ENCODE measurements at regions not wholly inside any gene's neighbourhood (a gene's known extent, or its start where the extent isn't known, plus 50 kb on each side); places are given as distances from the start of the nearest gene placed in this dataset.

DNA sequence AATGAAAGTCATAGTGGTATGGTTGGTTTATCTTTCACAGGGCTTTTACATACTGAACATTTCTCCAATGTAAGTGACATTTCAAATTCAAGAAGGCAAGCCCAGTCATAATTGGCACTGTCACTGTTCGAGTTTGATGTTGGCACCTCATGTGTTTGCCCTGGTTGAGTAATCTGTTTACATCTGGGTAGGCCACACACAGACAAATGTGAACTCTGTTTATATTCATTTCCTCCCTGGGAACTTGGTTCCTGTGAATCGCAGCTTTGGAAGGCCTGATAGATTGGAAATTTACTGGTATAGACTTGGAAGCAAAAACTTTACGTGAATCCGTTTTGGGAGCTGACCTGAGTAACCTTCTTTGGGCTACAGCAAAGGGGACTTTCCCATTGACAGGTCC, 395.2 kb upstream of the AZI2 start:
- no peak for DNase-seq

DNA sequence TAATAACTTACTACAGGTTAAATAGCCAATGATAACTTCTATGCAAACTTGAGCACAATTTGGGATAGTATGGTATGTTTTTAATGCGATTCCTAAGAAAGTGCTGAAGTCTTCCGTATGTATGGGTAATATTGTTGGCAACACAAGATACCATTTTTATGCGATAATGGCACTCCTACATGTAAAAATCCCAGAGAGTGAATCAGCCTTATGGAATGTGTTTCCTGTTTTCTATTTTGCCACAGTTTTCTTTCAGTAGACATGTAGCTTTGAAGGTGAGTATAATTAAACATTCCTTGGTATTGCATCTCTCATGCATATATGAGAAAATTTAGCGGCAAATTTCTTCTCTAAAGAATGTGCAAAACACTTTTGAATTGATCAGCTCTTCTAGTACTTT, 396.8 kb upstream of the AZI2 start:
- DNase-seq, result no peak

DNA sequence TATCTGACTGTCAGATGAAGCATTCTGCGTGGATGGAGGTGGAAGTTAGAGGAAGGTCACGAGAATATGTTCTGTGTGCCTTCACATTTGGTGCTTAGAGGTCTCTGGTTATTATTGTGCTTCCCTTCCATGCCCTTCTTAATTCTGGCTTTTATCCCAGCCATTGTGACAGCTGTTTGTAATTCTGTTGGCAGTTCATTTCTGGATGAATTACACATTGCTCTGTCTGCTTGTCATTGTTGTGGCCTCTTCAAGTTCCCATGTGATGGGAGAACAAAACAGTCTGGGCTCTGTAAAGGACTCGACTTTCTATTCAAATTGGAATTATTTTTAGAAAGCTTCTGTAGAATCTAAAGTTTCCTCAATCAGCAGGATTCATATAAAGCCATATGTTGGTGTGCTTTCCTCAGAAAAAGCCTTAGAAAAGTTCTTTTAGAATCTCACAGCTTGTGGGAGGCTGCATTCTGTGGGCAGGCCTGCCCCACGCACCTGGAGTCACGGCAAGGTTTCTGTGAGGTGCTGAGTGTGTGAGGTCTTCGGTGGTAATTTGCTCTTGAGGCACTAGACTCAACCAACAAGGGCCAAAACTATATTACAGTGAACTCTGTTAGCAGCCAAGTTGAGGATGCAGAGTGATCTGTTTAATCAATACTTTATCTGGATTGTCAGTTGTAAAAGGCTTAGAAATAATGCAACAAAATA, 397.4 kb upstream of the AZI2 start:
- DNase-seq, result no peak

DNA sequence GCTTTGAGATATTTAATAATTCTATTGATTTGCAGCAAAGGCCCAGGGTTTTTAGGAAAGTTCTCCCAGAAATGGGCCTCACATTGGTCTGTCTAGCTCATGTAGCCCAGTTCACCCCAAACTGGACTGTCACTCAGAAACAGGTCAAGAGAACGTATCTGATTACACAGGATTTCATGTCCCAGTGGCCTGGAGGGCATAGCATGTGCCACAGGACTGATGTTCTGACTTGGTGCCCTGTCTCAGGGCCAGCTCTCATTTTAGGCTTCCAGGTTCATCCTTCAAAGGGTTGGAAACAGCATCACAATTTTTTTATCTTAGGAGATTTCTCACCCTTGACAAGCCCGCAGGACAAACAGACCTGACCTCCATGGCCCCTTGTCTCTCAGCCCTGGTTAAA, 398.4 kb upstream of the AZI2 start:
- no peak for DNase-seq

DNA sequence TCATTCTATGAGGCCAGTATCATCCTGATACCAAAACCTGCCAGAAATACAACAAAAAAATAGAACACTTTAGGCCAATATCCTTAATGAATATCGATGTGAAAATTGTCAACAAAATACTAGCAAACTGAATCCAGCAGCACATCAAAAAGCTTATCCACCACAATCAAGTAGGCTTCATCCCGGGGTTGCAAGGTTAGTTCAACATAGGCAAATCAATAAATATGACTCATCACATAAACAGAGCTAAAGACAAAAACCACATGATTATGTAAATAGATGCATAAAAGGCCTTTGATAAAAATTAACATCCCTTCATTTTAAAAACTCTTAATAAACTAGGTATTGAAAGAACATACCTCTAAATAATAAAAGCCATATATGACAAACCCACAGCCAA, 403.2 kb upstream of the AZI2 start:
- DNase-seq, result no peak

DNA sequence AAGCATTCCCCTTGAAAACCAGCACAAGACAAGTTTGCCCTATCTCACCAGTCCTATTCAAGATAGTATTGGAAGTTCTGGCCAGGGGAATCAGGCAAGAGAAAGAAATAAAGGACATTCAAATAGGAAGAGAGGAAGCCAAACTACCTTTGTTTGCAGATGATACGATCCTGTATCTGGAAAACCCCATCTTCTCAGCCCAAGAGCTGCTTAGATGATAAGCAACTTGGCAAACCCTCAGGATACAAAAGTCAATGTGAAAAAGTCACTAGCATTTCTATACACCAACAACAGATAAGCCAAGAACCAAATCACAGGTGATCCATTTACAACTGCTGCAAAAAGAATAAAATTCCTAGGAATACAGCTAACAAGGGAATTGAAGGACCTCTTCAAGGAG, 403.7 kb upstream of the AZI2 start:
- no peak for DNase-seq

DNA sequence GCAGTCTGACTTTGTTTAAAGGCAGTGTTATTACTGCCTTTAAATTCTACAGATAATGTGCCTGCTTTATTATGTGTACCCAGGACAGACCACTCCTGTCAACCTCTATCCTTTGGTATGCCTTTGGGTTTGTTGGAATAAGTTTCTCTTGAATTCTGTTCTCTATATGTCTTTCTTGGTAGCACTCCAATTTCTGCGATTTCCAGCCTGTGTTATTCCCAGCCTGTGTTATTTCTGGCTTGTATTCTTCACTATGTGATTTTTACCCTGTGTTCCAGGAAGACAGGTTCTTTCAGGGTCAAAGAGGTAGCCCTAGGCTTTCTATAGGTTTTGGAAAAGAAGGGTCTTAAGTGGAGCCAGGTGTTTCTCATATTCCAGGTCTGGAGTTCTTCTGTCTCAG, 407.4 kb upstream of the AZI2 start:
- no peak for DNase-seq

DNA sequence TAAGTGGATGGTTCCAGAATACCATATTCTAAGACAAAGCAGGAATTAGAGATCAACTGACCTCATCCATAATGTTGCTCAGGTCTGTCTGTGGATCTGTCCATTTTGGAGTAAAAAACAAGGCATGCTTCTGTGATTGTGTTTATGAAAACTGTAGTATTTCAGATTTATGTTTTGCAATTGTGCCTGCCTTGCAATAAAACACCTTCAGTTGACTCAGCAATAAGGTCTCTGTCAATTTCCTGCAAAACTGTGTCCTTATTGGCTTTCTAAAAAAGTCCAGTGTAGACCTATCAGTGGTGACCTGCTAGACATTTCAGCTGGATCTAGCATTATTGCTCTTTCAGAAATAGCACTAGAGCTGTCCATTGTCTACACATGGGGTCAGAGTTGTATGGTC, 409.5 kb upstream of the AZI2 start:
- no peak for DNase-seq

DNA sequence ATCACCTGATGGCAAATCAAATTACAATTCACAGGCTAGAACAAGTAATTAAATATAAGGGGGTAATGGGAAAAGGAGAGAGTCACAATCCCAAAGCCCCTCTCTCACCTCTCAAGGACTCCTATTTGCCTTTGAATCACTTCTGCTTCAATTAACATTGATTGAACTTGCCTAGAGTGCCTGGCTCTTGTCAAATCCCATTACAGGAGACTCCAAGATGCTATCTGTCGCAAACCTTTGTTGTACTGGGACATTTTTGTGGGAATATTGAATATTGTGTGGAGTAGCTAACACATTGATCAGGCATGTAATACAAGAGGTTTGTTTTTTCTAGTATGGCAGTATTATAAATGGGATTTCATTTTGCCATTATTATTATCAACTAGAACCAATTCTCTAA, 412.8 kb upstream of the AZI2 start:
- DNase-seq, result no peak

DNA sequence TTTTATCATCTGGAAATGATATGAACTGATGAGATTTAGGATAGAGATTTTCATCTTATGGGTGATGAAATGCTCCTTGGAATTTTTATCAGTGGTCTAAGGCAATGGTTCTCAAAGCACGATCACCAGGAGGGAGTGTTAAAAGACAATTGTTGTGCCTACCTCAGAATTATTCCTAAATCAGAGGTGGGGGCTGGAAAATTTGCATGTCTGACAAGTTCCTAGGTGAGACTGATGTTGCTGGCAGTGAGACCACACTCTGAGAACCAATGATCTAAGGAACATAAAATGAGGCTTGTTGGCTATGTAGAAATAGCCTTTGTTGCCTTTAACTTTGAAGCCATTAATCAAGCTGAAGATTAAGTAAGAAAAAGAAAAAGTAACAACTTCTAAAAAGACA, 416.6 kb upstream of the AZI2 start:
- DNase-seq, result no peak

DNA sequence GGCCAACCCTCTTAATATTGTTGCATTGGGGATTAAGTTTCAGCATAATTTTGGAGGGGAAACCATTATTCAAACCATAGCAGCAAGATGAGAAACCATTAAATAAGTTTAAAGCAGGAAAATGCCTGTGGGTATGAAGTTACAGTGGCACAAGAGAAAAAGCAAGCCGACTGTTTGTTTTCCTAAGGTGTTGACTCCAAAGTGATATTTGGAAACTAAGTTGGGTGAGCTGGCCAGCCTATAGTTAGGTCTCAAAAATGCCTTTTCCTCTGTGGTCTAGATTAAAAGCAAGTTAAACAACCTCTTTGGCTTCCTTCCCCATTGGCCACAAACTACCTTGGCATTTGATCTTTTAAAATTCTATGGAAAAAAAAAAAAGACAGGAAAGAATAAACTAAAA, 419.8 kb upstream of the AZI2 start:
- DNase-seq, result no peak

DNA sequence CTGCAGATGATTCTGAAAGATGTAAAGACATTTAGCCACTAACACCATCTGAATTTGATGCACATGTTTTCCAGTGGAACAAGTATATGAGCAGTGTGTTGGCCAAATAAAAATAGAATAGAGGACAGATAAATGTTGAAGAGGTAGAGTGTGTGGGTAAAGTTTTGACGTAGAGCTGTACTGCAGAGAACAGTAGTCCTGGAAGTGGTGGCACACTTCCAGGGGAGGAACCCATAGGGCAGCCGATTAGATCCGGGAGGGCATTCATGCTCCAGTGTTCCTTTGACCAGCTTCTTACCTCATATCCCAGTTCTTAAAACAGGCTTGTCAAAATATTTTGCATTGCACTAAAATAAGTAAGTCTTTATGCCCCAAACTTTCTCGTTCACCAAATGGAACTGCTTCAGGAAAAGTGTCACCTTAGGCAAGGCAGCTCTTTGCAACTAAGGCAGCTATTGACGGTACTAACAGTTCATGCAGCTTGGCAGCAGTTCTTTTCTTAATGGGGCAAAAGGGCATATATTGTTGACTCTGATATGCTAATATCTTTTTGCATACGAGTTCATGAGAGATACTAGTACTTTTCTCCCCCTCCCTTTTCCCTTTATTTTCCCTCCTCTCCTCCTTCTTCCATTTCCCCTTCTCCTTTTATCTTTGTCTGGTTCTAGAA, 429.3 kb upstream of the AZI2 start:
- DNase-seq, result no peak

DNA sequence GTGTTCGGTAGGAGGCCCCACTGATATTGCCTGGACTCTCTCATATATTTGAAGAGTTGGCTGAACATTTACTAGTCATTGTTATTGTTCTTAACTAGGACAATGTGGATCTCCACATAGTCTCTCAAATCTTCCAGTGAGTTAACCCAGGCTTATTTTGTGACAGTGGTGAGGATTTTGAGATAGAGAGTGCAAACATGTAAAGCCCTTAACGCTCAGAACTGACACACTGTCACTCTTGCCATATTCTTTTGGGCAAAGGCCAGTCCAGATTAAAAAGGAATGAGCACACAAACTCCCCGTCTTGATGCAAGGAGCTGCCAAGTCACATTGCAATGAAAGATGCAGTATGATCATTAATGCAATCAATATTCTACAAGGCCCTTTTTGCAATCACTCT, 431.9 kb upstream of the AZI2 start:
- DNase-seq, result no peak

DNA sequence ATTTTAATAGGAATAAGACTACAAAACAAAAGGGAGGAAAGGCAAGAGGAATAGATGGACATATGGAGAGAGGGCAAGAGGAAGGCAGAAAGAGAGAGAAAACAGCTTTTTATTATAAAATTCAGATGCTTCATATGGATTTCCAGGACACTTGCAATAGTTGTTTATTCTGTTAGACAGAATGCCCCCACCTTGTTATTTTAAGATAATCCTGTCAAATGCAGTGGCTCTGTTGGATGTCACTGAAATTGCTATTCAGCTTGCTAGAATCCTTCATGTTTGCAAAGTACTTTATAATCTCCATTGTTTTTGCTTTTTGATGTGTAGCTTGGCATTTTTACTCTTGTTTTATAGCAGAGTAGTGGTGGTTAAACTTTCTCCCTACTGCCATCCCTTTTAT, 432.4 kb upstream of the AZI2 start:
- DNase-seq, result no peak

DNA sequence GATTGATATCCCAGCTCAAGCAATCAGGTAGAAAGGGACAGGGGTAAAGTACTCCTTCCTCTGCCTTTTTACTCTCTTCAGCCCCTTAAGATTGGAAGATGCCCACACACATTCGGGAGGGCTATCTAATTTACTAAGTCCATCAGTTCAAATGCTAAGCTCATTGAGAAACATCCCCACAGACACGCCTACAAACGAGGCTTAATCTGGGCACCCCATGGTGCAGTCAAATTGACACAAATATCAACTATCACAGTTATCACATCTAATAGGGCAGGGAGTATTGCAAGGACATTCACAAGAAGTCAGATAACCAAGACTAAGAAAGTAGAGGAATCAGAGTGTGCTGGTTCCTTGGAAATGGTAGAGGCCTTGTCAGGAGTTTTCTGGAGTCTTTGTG, 437.8 kb upstream of the AZI2 start:
- no peak for DNase-seq

DNA sequence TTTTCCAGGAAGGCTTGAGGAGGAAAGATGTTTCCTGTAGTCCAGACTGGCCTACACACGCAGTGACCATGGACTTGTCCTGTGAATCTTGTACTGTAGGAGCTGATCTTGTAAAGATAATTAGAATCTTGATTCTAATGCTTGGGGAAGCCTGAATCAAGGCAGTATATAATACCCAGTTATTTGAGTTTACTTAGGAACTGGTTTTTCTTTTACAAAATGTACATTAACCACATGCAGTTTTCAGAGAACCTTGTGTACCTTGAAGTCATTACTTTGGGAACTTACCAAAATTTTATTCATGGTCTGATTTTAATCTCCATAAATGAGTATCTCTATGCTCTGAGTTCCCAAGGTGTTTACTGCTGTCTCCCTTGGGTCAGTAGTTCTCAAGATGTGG, 439.9 kb upstream of the AZI2 start:
- DNase-seq, result no peak

DNA sequence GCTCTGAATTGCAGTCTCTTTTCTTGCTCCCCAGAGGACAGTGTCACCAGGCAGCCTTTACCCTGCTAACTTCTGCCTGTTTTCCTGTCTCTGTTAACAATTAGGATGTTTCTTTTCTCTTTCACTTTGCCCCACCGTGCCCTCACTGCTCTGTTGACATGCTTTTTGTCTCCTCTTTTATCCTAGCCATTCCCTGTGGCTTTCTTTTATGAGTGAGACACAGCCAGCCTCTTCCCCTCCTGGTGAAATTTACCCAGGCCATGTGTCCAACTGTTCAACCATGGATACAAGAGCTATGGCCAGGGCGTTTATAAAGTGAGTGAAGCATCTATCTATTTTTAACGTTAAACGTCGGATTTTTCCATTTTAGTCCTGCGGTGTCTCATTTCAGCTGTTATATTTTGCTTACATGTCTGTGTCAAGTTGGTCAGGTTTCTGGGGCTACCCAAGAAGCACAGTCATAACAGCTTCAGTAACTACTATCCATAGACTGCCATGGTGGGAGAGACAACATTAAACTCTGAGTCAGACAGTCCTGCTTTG, 443.2 kb upstream of the AZI2 start:
- DNase-seq, result no peak

DNA sequence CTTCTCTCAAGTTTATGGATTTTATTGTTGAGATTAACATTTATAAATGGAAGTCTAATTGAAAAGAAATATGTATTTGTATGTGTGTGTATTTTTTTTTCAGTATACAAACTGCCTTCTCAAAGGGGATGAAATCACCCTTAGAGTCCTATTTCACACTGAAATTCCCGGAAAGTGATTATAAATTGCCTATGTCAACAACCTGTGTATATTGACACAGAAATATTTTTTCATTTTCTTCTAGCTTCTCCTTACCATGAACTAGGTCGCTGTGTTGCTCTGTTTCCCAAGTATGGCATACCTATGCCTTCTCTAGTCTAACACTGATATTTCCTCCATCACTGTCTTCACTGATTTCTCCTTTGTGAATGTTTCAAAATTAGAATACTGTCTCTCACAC, 444.0 kb upstream of the AZI2 start:
- no peak for DNase-seq

DNA sequence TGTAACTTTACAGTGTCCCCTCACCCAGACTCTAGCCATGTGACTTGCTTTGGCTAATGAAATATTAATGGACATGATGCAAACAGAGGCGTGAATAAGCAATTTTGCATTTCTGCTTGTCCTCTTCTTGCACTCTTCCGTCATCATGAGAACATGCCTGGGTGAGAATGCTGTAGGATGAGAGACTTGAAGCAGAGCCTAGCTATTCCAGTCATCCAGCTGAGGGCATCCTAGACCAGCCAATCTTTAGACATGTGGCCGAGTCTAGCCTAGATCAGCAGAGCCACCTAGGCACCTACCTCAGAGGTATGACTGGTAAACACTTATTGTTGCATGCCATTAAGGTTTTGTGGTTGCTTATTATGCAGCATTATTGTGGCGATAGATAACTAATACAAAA, 450.5 kb upstream of the AZI2 start:
- no peak for DNase-seq

DNA sequence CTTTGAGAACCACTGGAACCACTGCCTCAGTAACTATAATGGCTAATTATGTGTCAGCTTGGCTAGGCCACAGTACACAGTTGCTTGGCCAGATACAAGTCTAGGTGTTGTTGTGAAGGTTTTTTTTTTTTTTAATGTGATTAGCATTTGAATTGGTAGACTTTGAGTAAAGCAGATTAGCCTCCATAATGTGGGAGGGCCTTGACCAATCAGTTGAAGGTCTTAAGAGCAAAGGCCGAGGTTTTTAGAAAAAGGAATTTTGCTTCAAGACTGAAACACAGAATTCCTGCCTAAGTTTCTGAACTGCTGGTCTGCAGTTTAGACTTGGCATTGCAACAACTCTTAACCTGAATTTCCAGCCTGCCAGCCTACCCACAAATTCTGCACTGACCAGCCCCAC, 451.6 kb upstream of the AZI2 start:
- no peak for DNase-seq

DNA sequence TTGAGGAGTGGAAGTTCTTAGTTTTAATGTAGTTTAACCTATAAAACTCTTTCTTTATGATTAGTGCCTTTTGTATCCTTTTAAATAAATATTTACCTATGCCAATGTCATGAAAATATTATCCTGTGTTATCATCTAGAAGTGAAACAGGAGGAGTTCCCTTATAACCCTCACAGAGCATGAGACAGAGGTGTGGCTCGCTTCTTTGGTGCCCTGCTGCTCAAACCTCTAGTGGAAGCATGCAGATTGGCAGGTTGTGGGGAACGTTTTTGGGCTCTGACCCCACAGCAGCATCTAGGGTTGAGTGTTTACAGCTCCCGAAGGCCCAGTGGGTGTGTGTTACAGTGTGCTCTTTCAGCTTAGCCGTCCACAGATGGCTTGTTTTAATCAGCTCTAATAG, 459.4 kb upstream of the AZI2 start:
- DNase-seq, result no peak

DNA sequence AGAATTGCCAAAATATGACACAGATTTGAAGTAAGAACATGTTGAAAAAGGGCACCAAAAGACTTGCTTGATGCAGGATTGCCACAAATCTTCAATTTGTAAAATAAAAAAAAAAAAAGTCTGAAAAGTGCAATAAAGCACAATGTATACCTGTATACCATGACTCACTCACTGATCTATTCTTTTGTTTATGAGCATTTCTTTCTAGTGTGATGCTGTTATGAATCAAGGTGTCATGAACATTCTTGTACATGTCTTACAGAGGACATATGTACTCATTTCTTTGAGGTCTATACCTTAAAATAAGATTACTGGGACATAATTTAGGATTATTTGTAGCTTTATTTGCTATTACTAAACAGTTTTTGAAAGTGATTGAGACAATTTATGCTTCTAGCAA, 464.9 kb upstream of the RBMS3 start:
- DNase-seq, result no peak

DNA sequence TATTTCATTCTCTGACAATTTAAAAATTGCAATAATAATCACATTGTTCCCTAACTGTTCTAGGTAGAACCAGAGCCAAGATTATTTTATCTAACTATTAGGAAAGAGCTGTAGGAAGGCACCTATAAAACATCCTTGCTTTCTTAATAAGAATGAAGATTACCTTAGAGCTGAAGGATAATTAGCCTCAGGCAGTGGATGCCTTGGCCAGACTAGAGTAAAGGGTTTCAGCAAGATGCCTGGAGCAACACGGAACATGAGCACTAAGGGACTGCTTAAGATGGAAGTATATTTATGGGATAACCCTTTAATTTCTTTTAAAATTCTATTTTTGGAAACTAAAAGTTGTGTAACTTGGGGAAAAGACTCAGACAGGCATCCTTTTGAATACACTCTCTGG, 456.6 kb upstream of the RBMS3 start:
- DNase-seq, result no peak

DNA sequence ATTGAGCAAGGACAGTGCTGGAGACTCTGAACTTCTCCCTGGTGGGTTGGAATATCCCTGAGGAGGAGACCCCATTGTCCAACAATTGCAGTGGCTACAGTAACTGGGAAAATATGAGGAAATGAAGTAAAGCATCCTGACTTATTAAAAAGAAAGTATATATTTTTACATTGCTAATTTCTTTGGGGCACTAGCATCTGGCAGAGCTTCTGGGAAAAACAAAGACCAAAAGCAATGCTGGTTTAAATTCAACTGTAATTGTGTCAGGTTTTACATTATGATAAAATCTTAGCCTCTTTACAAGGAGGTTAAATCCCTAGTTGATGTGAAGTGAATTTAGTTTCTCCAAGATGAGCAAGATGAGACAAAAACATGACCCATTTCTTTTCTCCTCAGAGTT, 454.0 kb upstream of the RBMS3 start:
- DNase-seq, result no peak

DNA sequence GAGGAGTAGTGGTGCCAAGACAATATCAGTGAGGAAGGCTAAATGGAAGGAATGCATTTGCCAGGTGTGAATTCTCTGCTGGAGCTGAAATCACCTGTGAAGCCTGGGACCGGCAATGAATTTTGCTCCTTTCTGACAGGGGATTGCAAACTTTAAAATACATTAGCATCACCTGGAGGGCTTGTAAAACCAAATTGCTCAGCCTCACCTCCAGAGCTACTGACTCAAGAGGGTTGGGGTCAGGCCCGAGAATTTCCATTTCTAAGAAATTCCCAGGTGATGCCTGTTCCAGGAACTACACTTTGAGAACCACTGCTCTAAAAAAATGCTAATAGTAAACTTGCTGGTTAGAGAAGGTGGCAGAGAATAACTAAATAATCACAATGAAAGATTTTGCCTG, 445.6 kb upstream of the RBMS3 start:
- no peak for DNase-seq

Data from NCI-H1436 treated with DMSO at 0.1 percent for 48 hours (cell line).